DMS53 treated with DMSO at 0.1 percent for 48 hours (cell line): ENCODE measurements at regions not wholly inside any gene's neighbourhood (a gene's known extent, or its start where the extent isn't known, plus 50 kb on each side); places are given as distances from the start of the nearest gene placed in this dataset.

Experiments
- DNase-seq: peaks from one replicate; lab custom pipeline; 2025; ENCODE audit not compliant: unreplicated experiment; lab: John Stamatoyannopoulos, UW

DNA sequence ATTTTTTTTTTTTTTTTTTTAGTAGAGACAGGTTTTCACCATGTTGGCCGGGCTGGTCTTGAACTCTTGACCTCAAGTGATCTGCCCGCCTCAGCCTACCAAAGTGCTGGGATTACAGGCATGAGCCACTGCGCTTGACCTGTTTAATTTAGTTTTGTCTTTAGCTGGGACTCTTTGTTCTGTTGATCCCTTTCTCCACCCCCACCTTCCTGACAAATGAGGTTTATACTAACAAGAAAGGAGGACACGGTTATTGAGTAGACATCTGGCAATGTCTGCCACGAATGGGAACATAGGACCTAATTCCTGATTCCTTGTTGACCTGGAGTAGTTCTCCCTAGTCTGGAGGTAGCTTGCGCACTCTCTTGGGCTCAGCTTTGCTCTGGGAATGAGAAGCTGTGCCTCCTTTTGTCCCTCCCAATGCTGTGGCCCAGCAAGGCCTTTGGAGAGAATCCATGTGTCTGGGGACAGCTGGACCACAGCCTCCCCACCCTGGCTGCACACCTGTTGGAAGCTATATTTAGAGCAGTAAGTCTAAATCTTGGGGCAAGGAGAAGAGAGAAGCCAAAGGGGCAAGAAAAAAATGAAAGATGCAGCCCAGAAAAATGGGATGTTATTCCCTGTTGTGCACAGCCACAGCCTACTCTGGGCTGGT is 53.2 kb upstream of the ADPGK start:
- DNase-seq: no peak

DNA sequence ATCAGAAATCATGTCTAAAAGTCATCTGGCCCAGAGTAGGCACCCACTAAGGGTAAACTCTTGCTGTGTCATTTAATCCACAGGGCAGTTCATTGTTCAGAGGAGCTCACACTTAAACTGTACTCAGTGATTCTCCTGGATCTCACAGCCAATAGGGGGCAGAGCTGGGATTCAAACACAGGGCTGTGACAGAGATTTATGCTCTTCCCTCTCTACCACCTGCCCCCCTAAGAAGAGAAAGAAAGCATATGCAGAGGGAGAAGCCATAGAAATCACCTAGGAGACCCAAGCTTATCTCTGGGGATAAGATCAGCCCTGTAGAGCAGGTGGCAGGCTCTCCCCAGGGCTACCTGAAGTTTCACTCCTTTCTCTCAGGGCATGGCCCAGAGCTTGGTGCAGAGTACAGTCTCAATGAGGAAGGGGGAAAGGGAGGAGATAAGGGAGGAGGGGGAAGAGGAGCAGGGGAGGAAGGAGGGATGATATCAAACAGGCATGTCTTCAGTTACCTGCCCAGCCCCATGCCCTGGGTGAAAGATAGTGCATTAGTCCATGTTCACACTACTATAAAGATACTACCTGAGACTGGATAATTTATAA is 51.8 kb upstream of the ADPGK start:
- DNase-seq: no peak

DNA sequence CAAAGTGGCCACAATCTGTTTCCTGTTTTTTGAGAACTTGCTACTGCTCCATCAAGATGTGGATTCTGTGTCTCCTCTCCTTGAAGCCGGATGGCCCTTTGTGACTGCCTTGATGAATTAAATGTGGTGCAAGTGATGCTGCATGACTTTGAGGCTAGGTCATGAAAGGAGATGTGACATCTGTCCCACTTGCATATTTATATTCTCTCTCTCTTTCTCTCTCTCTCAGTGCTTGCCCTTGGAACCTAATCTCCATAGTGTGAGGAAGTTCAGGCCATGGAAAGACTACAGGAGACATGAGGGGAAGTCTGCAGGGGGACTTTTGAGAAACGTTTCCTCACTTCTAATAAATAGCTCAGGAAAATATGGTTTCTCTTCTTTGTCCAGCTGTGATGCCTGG is 50.0 kb upstream of the ADPGK start:
- no peak for DNase-seq
